ENCODE measurements at regions not wholly inside any gene's neighbourhood (a gene's known extent, or its start where the extent isn't known, plus 50 kb on each side); places are given as distances from the start of the nearest gene placed in this dataset.
"Not testable (repeated sequence)": the region's sequence is repeated elsewhere in the genome, so short reads cannot be mapped to it uniquely, and the experiment has no call there.

DNA sequence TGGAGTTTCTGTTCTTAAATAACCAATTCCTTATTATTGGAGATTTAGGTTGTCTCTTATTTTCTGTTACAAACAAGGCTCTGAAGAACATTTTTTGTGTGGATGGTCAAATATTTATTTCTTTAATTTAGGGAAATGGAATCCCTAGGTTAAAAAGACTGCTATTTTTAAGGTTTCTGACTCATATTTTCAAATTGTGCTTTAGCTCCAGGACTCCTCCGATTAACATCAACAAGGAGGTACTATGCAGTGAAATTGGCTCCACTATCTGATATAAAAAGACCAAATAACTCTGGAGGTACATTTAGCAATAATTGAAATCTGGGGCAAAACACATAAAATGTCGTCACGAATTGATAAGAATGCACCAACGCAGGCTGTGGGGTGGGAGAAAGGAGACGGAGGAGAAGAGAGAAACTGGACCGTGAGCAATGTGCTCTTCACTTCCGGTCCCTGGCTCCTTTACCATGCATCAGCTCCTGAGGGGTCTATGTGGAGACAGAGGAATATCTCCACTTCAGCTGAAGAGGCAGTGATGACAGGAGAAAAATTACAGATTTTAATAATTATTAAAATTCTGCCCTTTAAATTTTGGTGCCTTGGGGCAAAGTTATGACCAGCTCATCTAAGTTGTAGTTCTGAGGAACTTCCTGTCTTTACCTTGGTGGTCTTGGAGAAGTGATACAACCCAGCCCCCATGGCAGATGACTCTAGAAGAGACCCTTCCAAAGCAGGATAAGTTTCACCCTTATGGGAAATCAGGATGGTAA lies 90.2 kb upstream of the BTG1 start:
- TF ChIP-seq, protein P1, sequence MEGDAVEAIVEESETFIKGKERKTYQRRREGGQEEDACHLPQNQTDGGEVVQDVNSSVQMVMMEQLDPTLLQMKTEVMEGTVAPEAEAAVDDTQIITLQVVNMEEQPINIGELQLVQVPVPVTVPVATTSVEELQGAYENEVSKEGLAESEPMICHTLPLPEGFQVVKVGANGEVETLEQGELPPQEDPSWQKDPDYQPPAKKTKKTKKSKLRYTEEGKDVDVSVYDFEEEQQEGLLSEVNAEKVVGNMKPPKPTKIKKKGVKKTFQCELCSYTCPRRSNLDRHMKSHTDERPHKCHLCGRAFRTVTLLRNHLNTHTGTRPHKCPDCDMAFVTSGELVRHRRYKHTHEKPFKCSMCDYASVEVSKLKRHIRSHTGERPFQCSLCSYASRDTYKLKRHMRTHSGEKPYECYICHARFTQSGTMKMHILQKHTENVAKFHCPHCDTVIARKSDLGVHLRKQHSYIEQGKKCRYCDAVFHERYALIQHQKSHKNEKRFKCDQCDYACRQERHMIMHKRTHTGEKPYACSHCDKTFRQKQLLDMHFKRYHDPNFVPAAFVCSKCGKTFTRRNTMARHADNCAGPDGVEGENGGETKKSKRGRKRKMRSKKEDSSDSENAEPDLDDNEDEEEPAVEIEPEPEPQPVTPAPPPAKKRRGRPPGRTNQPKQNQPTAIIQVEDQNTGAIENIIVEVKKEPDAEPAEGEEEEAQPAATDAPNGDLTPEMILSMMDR (IDR thresholded peaks at IDR 0.05; ENCODE audit: poor library complexity, severe bottlenecking): no peak
- Histone ChIP-seq H3K27me3 (ENCODE audit: insufficient read depth, poor library complexity, severe bottlenecking) (no peaks in the 10 kb centered on the region), H3K4me1 (ENCODE audit: insufficient read depth, poor library complexity, severe bottlenecking) (no peaks in the 10 kb centered on the region), H3K27ac (ENCODE audit: poor library complexity, severe bottlenecking) (no peak overlapping the region), H3K4me3 (ENCODE audit: severe bottlenecking) (no peak overlapping the region), H3K36me3 (ENCODE audit: low read depth) (no peaks in the 10 kb centered on the region), H3K9me3 (ENCODE audit: severe bottlenecking) (no peaks in the 10 kb centered on the region)
- DNase-seq (ENCODE audit: low spot score): no peak
- ATAC-seq (ENCODE audit: low read depth): no peak

DNA sequence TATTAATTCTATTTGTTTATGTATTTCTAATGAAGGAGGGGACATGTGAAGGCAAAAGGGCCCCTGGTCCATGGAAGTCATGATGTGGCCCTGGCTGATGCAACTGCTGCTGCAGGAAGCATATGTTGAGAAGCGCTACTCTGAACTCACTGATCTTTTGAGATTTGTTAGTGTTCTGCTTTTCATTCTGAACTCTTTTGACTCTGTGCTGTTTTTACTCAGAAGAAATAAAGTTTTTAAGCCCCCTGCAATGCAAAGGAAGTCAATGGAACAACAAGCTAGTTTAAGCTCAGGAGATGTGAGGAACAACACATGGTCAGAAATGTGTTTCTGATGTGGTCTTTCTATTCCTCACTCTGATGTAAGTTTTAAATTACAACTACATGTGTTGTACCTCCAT lies 88.9 kb upstream of the BTG1 start:
- H3K36me3 ChIP-seq (ENCODE audit: low read depth): no peaks in the 10 kb centered on the region
- DNase-seq (ENCODE audit: low spot score): no peak
- no peaks in the 10 kb centered on the region for H3K4me1 ChIP-seq (ENCODE audit: insufficient read depth, poor library complexity, severe bottlenecking)
- no peak for ATAC-seq (ENCODE audit: low read depth)
- no peak overlapping the region for H3K4me3 ChIP-seq (ENCODE audit: severe bottlenecking)
- TF ChIP-seq, protein P1 (IDR thresholded peaks at IDR 0.05; ENCODE audit: poor library complexity, severe bottlenecking): no peak
- H3K9me3 ChIP-seq (ENCODE audit: severe bottlenecking): no peaks in the 10 kb centered on the region
- no peaks in the 10 kb centered on the region for H3K27me3 ChIP-seq (ENCODE audit: insufficient read depth, poor library complexity, severe bottlenecking)
- no peak overlapping the region for H3K27ac ChIP-seq (ENCODE audit: poor library complexity, severe bottlenecking)

DNA sequence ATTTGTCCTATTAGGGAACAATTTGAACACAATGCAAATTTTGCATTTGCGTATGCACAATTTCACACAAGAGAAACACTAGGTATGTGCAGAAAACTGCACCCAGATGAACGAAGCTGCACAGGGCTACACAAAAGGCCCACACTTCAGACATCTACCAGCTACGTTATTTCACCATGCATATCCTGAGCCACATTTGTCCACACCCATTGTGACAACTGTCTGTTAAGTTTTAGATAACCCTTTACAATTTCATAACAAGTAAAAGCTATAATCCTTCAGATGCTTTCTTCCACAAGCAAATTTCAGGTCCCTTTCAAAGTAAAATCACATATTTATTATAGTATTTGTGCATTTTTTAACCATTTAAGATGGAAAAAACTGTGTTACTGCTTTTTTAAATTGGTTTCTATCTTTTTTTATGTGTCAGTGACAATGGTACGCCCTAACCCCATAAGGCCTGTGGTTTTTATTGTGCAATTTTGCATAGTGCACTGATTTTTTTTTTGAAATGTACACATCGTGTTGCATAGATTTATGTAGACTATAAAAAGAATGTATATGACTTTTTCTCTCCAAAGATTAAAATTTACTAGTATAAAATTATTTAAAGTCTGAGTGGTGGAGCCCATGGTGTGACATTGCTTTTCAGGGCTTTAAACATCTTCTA lies 87.8 kb upstream of the BTG1 start:
- no peak for ATAC-seq (ENCODE audit: low read depth)
- no peak overlapping the region for H3K27ac ChIP-seq (ENCODE audit: poor library complexity, severe bottlenecking)
- TF ChIP-seq, protein P1 (IDR thresholded peaks at IDR 0.05; ENCODE audit: poor library complexity, severe bottlenecking): no peak

GRCh38 chr12:92232371-92232932 lies 86.8 kb upstream of the BTG1 start:
- not testable (repeated sequence) for H3K36me3 ChIP-seq (ENCODE audit: low read depth); H3K4me3 ChIP-seq (ENCODE audit: severe bottlenecking); H3K27me3 ChIP-seq (ENCODE audit: insufficient read depth, poor library complexity, severe bottlenecking); H3K4me1 ChIP-seq (ENCODE audit: insufficient read depth, poor library complexity, severe bottlenecking); DNase-seq (ENCODE audit: low spot score); H3K9me3 ChIP-seq (ENCODE audit: severe bottlenecking); H3K27ac ChIP-seq (ENCODE audit: poor library complexity, severe bottlenecking); ATAC-seq (ENCODE audit: low read depth)

More for the DNA sequence above, 87.8 kb upstream of the BTG1 start:
- H3K9me3 ChIP-seq (ENCODE audit: severe bottlenecking): no peaks in the 10 kb centered on the region
- no peak for DNase-seq (ENCODE audit: low spot score)
- H3K36me3 ChIP-seq (ENCODE audit: low read depth): no peaks in the 10 kb centered on the region
- H3K4me3 ChIP-seq (ENCODE audit: severe bottlenecking): no peak overlapping the region
- H3K27me3 ChIP-seq (ENCODE audit: insufficient read depth, poor library complexity, severe bottlenecking): no peaks in the 10 kb centered on the region
- no peaks in the 10 kb centered on the region for H3K4me1 ChIP-seq (ENCODE audit: insufficient read depth, poor library complexity, severe bottlenecking)

GRCh38 chr12:92231945-92232344 lies 86.3 kb upstream of the BTG1 start:
- H3K4me3 ChIP-seq (ENCODE audit: severe bottlenecking); H3K27ac ChIP-seq (ENCODE audit: poor library complexity, severe bottlenecking); H3K27me3 ChIP-seq (ENCODE audit: insufficient read depth, poor library complexity, severe bottlenecking); H3K4me1 ChIP-seq (ENCODE audit: insufficient read depth, poor library complexity, severe bottlenecking); H3K36me3 ChIP-seq (ENCODE audit: low read depth); DNase-seq (ENCODE audit: low spot score); H3K9me3 ChIP-seq (ENCODE audit: severe bottlenecking); ATAC-seq (ENCODE audit: low read depth): not testable (repeated sequence)

DNA sequence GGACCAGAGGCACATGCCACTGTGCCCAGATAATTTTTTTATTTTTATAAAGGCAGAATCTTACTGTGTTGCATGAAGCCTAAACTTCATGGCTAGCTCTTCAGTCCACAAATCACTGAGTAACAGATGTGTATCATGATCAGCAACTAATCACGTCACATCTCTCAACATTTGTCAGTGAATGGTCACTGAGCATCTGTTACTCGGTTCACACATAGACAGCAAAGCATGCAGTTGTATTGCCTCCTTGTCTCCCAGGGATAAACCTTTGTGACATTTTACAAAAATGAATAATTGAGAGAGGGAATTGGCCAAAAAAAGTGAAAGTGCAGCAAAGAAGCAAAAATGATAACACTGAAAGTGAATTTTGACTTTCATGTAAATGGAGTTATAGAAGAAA lies 85.9 kb upstream of the BTG1 start:
- H3K36me3 ChIP-seq (ENCODE audit: low read depth); DNase-seq (ENCODE audit: low spot score); H3K27me3 ChIP-seq (ENCODE audit: insufficient read depth, poor library complexity, severe bottlenecking); H3K9me3 ChIP-seq (ENCODE audit: severe bottlenecking); H3K27ac ChIP-seq (ENCODE audit: poor library complexity, severe bottlenecking); ATAC-seq (ENCODE audit: low read depth); H3K4me3 ChIP-seq (ENCODE audit: severe bottlenecking); H3K4me1 ChIP-seq (ENCODE audit: insufficient read depth, poor library complexity, severe bottlenecking): not testable (repeated sequence)
